Breast epithelium (tissue), 4 donors: ENCODE measurements at regions not wholly inside any gene's neighbourhood (a gene's known extent, or its start where the extent isn't known, plus 50 kb on each side); places are given as distances from the start of the nearest gene placed in this dataset.

Experiments used
- DNase-seq, 2 donors: peaks; one replicate each; pipeline ENCODE4 v3.0.0-alpha.2; 2019; ENCODE audit warnings: low spot score in 2 of 2
- H3K27ac ChIP-seq, 2 donors: fragments of 200-600 bp; sonication (generic) in 1 of 2; one replicate each; pipeline ENCODE4 v1.5.1; 2016 to 2019; ENCODE audit warnings: mild to moderate bottlenecking in 1 of 2
- H3K27me3 ChIP-seq, 2 donors: fragments of 200-600 bp; sonication (generic) in 1 of 2; one replicate each; pipeline versions ENCODE4 v1.5.1 to v1.6.0; 2017 to 2019; ENCODE audit warnings: control low read depth in 1 of 2, mild to moderate bottlenecking in 1 of 2
- H3K36me3 ChIP-seq: fragments of 200-600 bp; one replicate; pipeline ENCODE4 v1.5.1; 2019
- H3K4me1 ChIP-seq, 2 donors: fragments of 200-600 bp; sonication (generic); one replicate each; pipeline ENCODE4 v1.5.1; 2016 to 2019; ENCODE audit warnings: control low read depth in 1 of 2
- H3K4me3 ChIP-seq, 3 donors: fragments of 200-600 bp; sonication (generic); 1 replicate in 2 of 3; 2 replicates in 1 of 3; pipeline ENCODE4 v1.5.1; 2016 to 2019; ENCODE audit warnings: mild to moderate bottlenecking in 3 of 3, moderate library complexity in 2 of 3
- H3K9me3 ChIP-seq, 2 donors: fragments of 200-600 bp; sonication (generic) in 1 of 2; one replicate each; pipeline ENCODE4 v1.5.1; 2016 to 2019; ENCODE audit warnings: control low read depth in 1 of 2
- CTCF ChIP-seq, 3 donors: fragments of 450-650 bp; IDR thresholded peaks; one replicate each; pipeline ENCODE4 v1.5.1; 2016 to 2017; ENCODE audit warnings: antibody characterized with exemption in 3 of 3, mild to moderate bottlenecking in 3 of 3, moderate library complexity in 3 of 3
- POLR2A ChIP-seq: fragments of 450-650 bp; IDR thresholded peaks from one replicate; pipeline ENCODE4 v1.6.1; 2016; ENCODE audit warnings: antibody characterized with exemption, mild to moderate bottlenecking, moderate library complexity
- POLR2AphosphoS5 ChIP-seq, 3 donors: sonication (generic); formaldehyde crosslinking; IDR thresholded peaks; one replicate each; pipeline ENCODE4 v1.6.1; 2017; ENCODE audit warnings: antibody characterized with exemption in 3 of 3
- intact Hi-C: fragments of 100-400 bp; cut with DNase I; formaldehyde crosslinking; loops from one replicate; pipeline ENCODE4 v1.15.1; 2023; ENCODE audit warnings: low total_unique reads

GRCh38 chr3:187900993-187901755, 155.9 kb upstream of the BCL6 start:
- TF ChIP-seq POLR2A (no peak), CTCF (IDR thresholded peaks at IDR 0.05) (no peak), POLR2AphosphoS5 (IDR thresholded peaks at IDR 0.05) (no peak)
- intact Hi-C loops, result no loop called here
- no peaks in the 10 kb centered on the region for H3K9me3 ChIP-seq
- no peak overlapping the region for H3K4me3 ChIP-seq
- no peak for DNase-seq
- no peaks in the 10 kb centered on the region for H3K36me3 ChIP-seq
- no peaks in the 10 kb centered on the region for H3K4me1 ChIP-seq
- no peak overlapping the region for H3K27ac ChIP-seq
- H3K27me3 ChIP-seq, result no peaks in the 10 kb centered on the region

GRCh38 chr3:187902041-187902471, 156.8 kb upstream of the BCL6 start:
- Histone ChIP-seq H3K36me3 (no peaks in the 10 kb centered on the region), H3K4me3 (no peak overlapping the region), H3K9me3 (no peaks in the 10 kb centered on the region), H3K27me3 (no peaks in the 10 kb centered on the region), H3K27ac (no peak overlapping the region), H3K4me1 (no peaks in the 10 kb centered on the region)
- intact Hi-C loops, result no loop called here
- no peak for DNase-seq
- no peak for TF ChIP-seq POLR2AphosphoS5 (IDR thresholded peaks at IDR 0.05)
- no peak for TF ChIP-seq POLR2A
- TF ChIP-seq CTCF (IDR thresholded peaks at IDR 0.05), result no peak

- DNase-seq, result no peak
- intact Hi-C loops, result no loop called here
- H3K36me3 ChIP-seq, result no peaks in the 10 kb centered on the region
- no peaks in the 10 kb centered on the region for H3K27me3 ChIP-seq
- no peaks in the 10 kb centered on the region for H3K9me3 ChIP-seq
- H3K27ac ChIP-seq, result no peak overlapping the region
- TF ChIP-seq POLR2A (no peak), CTCF (IDR thresholded peaks at IDR 0.05) (no peak), POLR2AphosphoS5 (IDR thresholded peaks at IDR 0.05) (no peak)
- H3K4me1 ChIP-seq, result no peaks in the 10 kb centered on the region
- H3K4me3 ChIP-seq, result no peak overlapping the region
Observed at GRCh38 chr3:187902936-187903335, 157.7 kb upstream of the BCL6 start.

- Histone ChIP-seq H3K36me3 (no peaks in the 10 kb centered on the region), H3K27me3 (no peaks in the 10 kb centered on the region), H3K27ac (no peak overlapping the region), H3K4me3 (no peak overlapping the region), H3K9me3 (no peaks in the 10 kb centered on the region), H3K4me1 (no peaks in the 10 kb centered on the region)
- DNase-seq, result no peak
- intact Hi-C loops, result no loop called here
- TF ChIP-seq POLR2AphosphoS5 (IDR thresholded peaks at IDR 0.05) (no peak), CTCF (IDR thresholded peaks at IDR 0.05) (no peak), POLR2A (no peak)
Observed at GRCh38 chr3:187903697-187904096, 158.4 kb upstream of the BCL6 start.

GRCh38 chr3:187906416-187906815, 161.1 kb upstream of the BCL6 start:
- no peak for DNase-seq
- Histone ChIP-seq H3K9me3 (no peaks in the 10 kb centered on the region), H3K27ac (peak overlapping the region; percentile 56 to 59), H3K27me3 (no peaks in the 10 kb centered on the region), H3K36me3 (no peaks in the 10 kb centered on the region), H3K4me3 (no peak overlapping the region), H3K4me1 (no peaks in the 10 kb centered on the region)
- intact Hi-C loops, result no loop called here
- TF ChIP-seq POLR2AphosphoS5 (IDR thresholded peaks at IDR 0.05) (peak in 1 of 3 donors; percentile 13), CTCF (IDR thresholded peaks at IDR 0.05) (no peak)
